Kidney (tissue), 13 donors: ENCODE measurements at regions not wholly inside any gene's neighbourhood (a gene's known extent, or its start where the extent isn't known, plus 50 kb on each side); places are given as distances from the start of the nearest gene placed in this dataset.

Experiments
- DNase-seq, 5 donors: peaks; one replicate each; pipeline ENCODE4 v3.0.0-alpha.2; 2013 to 2020
- FAIRE-seq: peaks from 2 replicates; lab custom pipeline; 2012; peaks lifted over from hg19 to GRCh38; lab: Jason Lieb, UNC
- H3K27ac ChIP-seq, 2 donors: one replicate each; pipeline ENCODE4 v1.7.0; 2013; ENCODE audit warnings: low read depth in 2 of 2, low read length in 2 of 2, inconsistent platforms in 1 of 2
- H3K27me3 ChIP-seq: one replicate; pipeline ENCODE4 v1.7.1; 2013; ENCODE audit warnings: low read length, inconsistent platforms; ENCODE audit not compliant: control insufficient read depth, insufficient read depth
- H3K36me3 ChIP-seq, 3 donors: one replicate each; pipeline versions ENCODE4 v1.7.0 to v1.7.1; 2013; ENCODE audit warnings: low read length in 3 of 3, control low read depth in 1 of 3, inconsistent platforms in 1 of 3; ENCODE audit not compliant: insufficient read depth in 3 of 3, control insufficient read depth in 2 of 3
- H3K4me1 ChIP-seq, 3 donors: one replicate each; pipeline versions ENCODE4 v1.7.0 to v1.7.1; 2013; ENCODE audit warnings: low read length in 3 of 3, inconsistent platforms in 1 of 3, low read depth in 1 of 3; ENCODE audit not compliant: control insufficient read depth in 2 of 3, insufficient read depth in 2 of 3
- H3K4me3 ChIP-seq, 3 donors: one replicate each; pipeline versions ENCODE4 v1.7.0 to v1.8.1; 2013; ENCODE audit warnings: low read length in 3 of 3, control low read depth in 1 of 3, inconsistent platforms in 1 of 3
- H3K9ac ChIP-seq, 3 donors: one replicate each; pipeline versions ENCODE4 v1.7.0 to v1.7.1; 2013; ENCODE audit warnings: low read length in 3 of 3, control low read depth in 1 of 3, inconsistent platforms in 1 of 3
- H3K9me3 ChIP-seq, 3 donors: one replicate each; pipeline versions ENCODE4 v1.7.0 to v1.7.1; 2013; ENCODE audit warnings: low read length in 3 of 3, control low read depth in 1 of 3, inconsistent platforms in 1 of 3; ENCODE audit not compliant: control insufficient read depth in 2 of 3, insufficient read depth in 1 of 3
- CTCF ChIP-seq: IDR thresholded peaks from 3 replicates; pipeline ENCODE4 v1.5.1; 2012; ENCODE audit warnings: mild to moderate bottlenecking, moderate library complexity, borderline replicate concordance; ENCODE audit not compliant: insufficient read depth; ENCODE audit errors: extremely low read depth
- intact Hi-C: fragments of 100-400 bp; cut with DNase I; formaldehyde crosslinking; loops from one replicate; pipeline ENCODE4 v1.11.1; 2022
- donor health status: control.
- donor health status: control.
- donor health status: control.
- donor health status: control.
- donor health status: control.
- donor health status: DM: yes; HTN: yes; CAD: no.
- donor health status: Normal renal cell carcinoma (clear cell type).

DNA sequence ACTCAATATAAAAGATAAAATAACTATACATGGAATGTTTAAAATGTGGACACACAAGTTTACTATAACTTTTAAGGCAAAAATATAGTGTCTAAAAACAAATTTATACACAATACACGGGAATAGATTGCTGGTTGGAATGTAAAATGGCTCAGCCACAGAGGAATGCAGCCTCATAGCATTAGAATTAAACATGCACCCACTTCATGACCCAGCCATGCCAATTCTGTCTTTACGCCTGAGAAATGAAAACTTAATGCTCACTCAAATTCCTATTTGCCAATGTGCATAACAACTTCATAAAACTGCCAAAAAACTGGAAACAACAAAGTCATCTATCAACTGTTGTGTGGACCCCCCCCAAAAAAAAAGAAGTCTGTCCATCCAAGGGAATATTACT is 1006.6 kb upstream of the POU3F3 start:
- FAIRE-seq (no peak), DNase-seq (no peak)
- Histone ChIP-seq H3K9me3 (no peaks in the 10 kb centered on the region), H3K4me1 (no peaks in the 10 kb centered on the region), H3K27ac (no peak overlapping the region), H3K36me3 (no peaks in the 10 kb centered on the region), H3K27me3 (no peaks in the 10 kb centered on the region), H3K4me3 (no peak overlapping the region), H3K9ac (no peak overlapping the region)
- TF ChIP-seq CTCF = no peak
- intact Hi-C loops = no loop called here

GRCh38 chr2:103859238-103859637 is 994.7 kb upstream of the POU3F3 start:
- no peaks in the 10 kb centered on the region for H3K9me3 ChIP-seq
- FAIRE-seq = no peak
- H3K36me3 ChIP-seq = no peaks in the 10 kb centered on the region
- intact Hi-C loops = no loop called here
- no peak overlapping the region for H3K27ac ChIP-seq
- H3K27me3 ChIP-seq = no peaks in the 10 kb centered on the region
- no peak overlapping the region for H3K4me3 ChIP-seq
- no peak for TF ChIP-seq CTCF
- no peak for DNase-seq
- H3K4me1 ChIP-seq = no peaks in the 10 kb centered on the region
- no peak overlapping the region for H3K9ac ChIP-seq

DNA sequence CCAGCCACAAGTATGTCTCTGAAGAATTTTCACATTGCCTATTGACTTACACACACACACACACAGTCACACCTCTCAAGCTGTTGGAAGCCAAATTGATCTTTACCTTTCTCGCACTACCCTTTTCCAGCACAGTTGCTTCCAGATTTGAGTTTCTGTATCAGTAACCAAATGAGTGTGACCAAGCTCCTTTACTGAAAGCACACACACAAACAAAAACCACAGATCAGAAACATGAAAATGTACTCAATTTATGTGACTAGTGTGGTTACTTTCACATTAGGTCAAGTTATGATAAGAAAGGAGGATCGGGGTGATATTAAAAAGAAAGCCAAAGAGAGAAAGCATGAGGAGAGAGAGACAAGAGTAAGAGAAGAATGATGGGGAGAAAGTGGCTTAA is 993.9 kb upstream of the POU3F3 start:
- DNase-seq = no peak
- no peak overlapping the region for H3K4me3 ChIP-seq
- H3K9ac ChIP-seq = no peak overlapping the region
- no peaks in the 10 kb centered on the region for H3K9me3 ChIP-seq
- no peaks in the 10 kb centered on the region for H3K4me1 ChIP-seq
- no peaks in the 10 kb centered on the region for H3K27me3 ChIP-seq
- no peak for TF ChIP-seq CTCF
- FAIRE-seq = no peak
- intact Hi-C loops = no loop called here
- H3K27ac ChIP-seq = no peak overlapping the region
- no peaks in the 10 kb centered on the region for H3K36me3 ChIP-seq

DNA sequence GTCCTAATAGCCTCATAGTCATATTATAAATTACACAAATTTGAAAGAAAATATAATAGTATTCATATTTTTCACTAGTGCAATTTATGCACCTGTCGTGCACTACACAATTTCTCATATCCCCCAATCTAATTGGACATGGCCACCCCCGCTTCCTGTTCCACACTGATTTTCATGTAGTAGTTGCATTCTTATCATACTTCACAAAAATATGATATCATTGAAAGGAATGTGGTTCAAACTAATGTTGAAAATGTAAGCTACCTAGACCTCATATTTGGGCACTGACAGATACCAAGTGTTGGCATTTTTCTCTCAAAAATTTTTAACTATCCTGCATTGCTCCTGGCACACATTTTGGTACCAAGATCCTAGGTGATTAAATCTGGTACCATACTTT is 985.5 kb upstream of the POU3F3 start:
- H3K36me3 ChIP-seq = no peaks in the 10 kb centered on the region
- intact Hi-C loops = no loop called here
- H3K4me1 ChIP-seq = no peaks in the 10 kb centered on the region
- H3K4me3 ChIP-seq = no peak overlapping the region
- H3K9me3 ChIP-seq = no peaks in the 10 kb centered on the region
- H3K27ac ChIP-seq = no peak overlapping the region
- FAIRE-seq = no peak
- no peak for TF ChIP-seq CTCF
- H3K9ac ChIP-seq = no peak overlapping the region
- no peaks in the 10 kb centered on the region for H3K27me3 ChIP-seq
- DNase-seq = no peak
